HFFc6 (cell line): ENCODE measurements at regions not wholly inside any gene's neighbourhood (a gene's known extent, or its start where the extent isn't known, plus 50 kb on each side); places are given as distances from the start of the nearest gene placed in this dataset.

Experiments used
- DNase-seq: peaks from one replicate; pipeline ENCODE4 v3.0.0-alpha.2; 2018
- H3K27ac Mint-ChIP-seq: 2 replicates; pipeline ENCODE4 v1.8.0; 2020; ENCODE audit warnings: mild to moderate bottlenecking, mixed read lengths
- H3K27me3 Mint-ChIP-seq: 2 replicates; pipeline ENCODE4 v1.8.0; 2021; ENCODE audit warnings: mild to moderate bottlenecking, moderate library complexity, mixed read lengths; ENCODE audit not compliant: insufficient read depth
- H3K36me3 Mint-ChIP-seq: 2 replicates; pipeline ENCODE4 v1.8.0; 2021; ENCODE audit warnings: low read depth, mixed read lengths
- H3K4me1 Mint-ChIP-seq: 2 replicates; pipeline ENCODE4 v1.8.0; 2020; ENCODE audit warnings: low read depth, mixed read lengths
- H3K4me3 Mint-ChIP-seq: 2 replicates; pipeline ENCODE4 v1.8.0; 2020; ENCODE audit warnings: mild to moderate bottlenecking, moderate library complexity, mixed read lengths
- H3K9me3 Mint-ChIP-seq: 2 replicates; pipeline ENCODE4 v1.8.0; 2020; ENCODE audit warnings: mild to moderate bottlenecking, mixed read lengths
- TF ChIP-seq, protein P1 (sequence below): fragments of 200-600 bp; sonication (generic); IDR thresholded peaks from 2 replicates; pipeline ENCODE4 v1.5.0; 2021; ENCODE audit warnings: antibody characterized with exemption, mild to moderate bottlenecking

- Mint-ChIP-seq H3K36me3 (no peaks in the 10 kb centered on the region), H3K4me3 (no peak overlapping the region), H3K9me3 (no peaks in the 10 kb centered on the region), H3K27me3 (no peaks in the 10 kb centered on the region; the same call in 1 of the 2 replicates), H3K27ac (no peak overlapping the region), H3K4me1 (peaks cover 23% of the 10 kb centered on the region)
- DNase-seq = no peak
- TF ChIP-seq, protein P1, sequence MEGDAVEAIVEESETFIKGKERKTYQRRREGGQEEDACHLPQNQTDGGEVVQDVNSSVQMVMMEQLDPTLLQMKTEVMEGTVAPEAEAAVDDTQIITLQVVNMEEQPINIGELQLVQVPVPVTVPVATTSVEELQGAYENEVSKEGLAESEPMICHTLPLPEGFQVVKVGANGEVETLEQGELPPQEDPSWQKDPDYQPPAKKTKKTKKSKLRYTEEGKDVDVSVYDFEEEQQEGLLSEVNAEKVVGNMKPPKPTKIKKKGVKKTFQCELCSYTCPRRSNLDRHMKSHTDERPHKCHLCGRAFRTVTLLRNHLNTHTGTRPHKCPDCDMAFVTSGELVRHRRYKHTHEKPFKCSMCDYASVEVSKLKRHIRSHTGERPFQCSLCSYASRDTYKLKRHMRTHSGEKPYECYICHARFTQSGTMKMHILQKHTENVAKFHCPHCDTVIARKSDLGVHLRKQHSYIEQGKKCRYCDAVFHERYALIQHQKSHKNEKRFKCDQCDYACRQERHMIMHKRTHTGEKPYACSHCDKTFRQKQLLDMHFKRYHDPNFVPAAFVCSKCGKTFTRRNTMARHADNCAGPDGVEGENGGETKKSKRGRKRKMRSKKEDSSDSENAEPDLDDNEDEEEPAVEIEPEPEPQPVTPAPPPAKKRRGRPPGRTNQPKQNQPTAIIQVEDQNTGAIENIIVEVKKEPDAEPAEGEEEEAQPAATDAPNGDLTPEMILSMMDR = no peak
Measured at GRCh38 chr3:152103257-152103656, 165.5 kb upstream of the MBNL1 start.

GRCh38 chr3:152104847-152105415, 163.8 kb upstream of the MBNL1 start:
- H3K4me3 Mint-ChIP-seq = no peak overlapping the region
- DNase-seq = no peak
- peaks cover 23% of the 10 kb centered on the region for H3K4me1 Mint-ChIP-seq
- no peak overlapping the region for H3K27ac Mint-ChIP-seq
- no peaks in the 10 kb centered on the region for H3K36me3 Mint-ChIP-seq
- no peaks in the 10 kb centered on the region for H3K9me3 Mint-ChIP-seq
- no peaks in the 10 kb centered on the region; the same call in 1 of the 2 replicates for H3K27me3 Mint-ChIP-seq
- TF ChIP-seq, protein P1 = no peak

- H3K36me3 Mint-ChIP-seq = no peaks in the 10 kb centered on the region
- no peaks in the 10 kb centered on the region; the same call in 1 of the 2 replicates for H3K27me3 Mint-ChIP-seq
- H3K4me1 Mint-ChIP-seq = peaks cover 23% of the 10 kb centered on the region
- no peaks in the 10 kb centered on the region for H3K9me3 Mint-ChIP-seq
- H3K4me3 Mint-ChIP-seq = no peak overlapping the region
- DNase-seq = no peak
- no peak overlapping the region for H3K27ac Mint-ChIP-seq
- TF ChIP-seq, protein P1 = no peak
Measured at GRCh38 chr3:152105446-152105845, 163.3 kb upstream of the MBNL1 start.

GRCh38 chr3:152109038-152109437, 159.7 kb upstream of the MBNL1 start:
- Mint-ChIP-seq H3K4me1 (peaks cover 21% of the 10 kb centered on the region), H3K9me3 (no peaks in the 10 kb centered on the region), H3K27ac (no peak overlapping the region), H3K4me3 (no peak overlapping the region), H3K27me3 (no peaks in the 10 kb centered on the region; the same call in 1 of the 2 replicates), H3K36me3 (no peaks in the 10 kb centered on the region)
- TF ChIP-seq, protein P1 = no peak
- DNase-seq = no peak

DNA sequence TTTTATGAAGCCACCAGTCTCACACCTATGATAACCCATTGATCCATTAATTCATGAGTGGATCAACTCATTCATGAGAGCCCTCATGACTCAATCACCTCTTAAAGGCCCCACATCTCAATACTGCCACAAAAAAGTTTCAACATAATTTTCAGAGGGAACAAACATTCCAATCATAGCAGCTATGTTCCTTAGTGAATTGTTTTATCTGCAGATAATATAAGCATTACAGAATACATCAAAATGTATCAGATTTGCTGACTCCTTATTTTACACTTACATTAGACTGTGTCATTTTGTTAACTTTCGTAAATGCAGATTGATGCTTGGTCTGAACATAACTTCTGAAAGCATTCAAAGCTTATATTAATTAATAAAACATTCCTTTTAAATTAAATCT, 155.3 kb upstream of the MBNL1 start:
- H3K9me3 Mint-ChIP-seq = peaks cover 4% of the 10 kb centered on the region; the same call in 1 of the 2 replicates
- H3K27ac Mint-ChIP-seq = no peak overlapping the region
- H3K27me3 Mint-ChIP-seq = no peaks in the 10 kb centered on the region
- DNase-seq = no peak
- peaks cover 10% of the 10 kb centered on the region; the same call in 1 of the 2 replicates for H3K36me3 Mint-ChIP-seq
- TF ChIP-seq, protein P1 = no peak
- H3K4me1 Mint-ChIP-seq = peaks cover 16% of the 10 kb centered on the region
- no peak overlapping the region for H3K4me3 Mint-ChIP-seq
